HEK293 (cell line): ENCODE measurements at regions not wholly inside any gene's neighbourhood (a gene's known extent, or its start where the extent isn't known, plus 50 kb on each side); places are given as distances from the start of the nearest gene placed in this dataset.

Experiments used
- ZBTB20 ChIP-seq: fragments of 450-650 bp; formaldehyde crosslinking; IDR thresholded peaks from 2 replicates; pipeline ENCODE4 v1.5.1; 2016; ENCODE audit warnings: missing biosample characterization, missing genetic modification characterization
- ZNF121 ChIP-seq: fragments of 450-650 bp; formaldehyde crosslinking; IDR thresholded peaks from 2 replicates; pipeline ENCODE4 v1.5.1; 2016; ENCODE audit warnings: missing biosample characterization, missing genetic modification characterization
- TF ChIP-seq, protein P1 (sequence below): fragments of 450-650 bp; formaldehyde crosslinking; IDR thresholded peaks from 2 replicates; pipeline ENCODE4 v1.5.1; 2016; ENCODE audit warnings: missing biosample characterization, missing genetic modification characterization
- TF ChIP-seq, protein P2 (sequence below): fragments of 450-650 bp; formaldehyde crosslinking; IDR thresholded peaks from 2 replicates; pipeline ENCODE4 v1.5.1; 2016; ENCODE audit warnings: missing biosample characterization, missing genetic modification characterization
- TF ChIP-seq, protein P3 (sequence below): fragments of 450-650 bp; formaldehyde crosslinking; IDR thresholded peaks from 2 replicates; pipeline ENCODE4 v1.5.1; 2016; ENCODE audit warnings: missing biosample characterization, missing genetic modification characterization
- TF ChIP-seq, protein P4 (sequence below): fragments of 450-650 bp; formaldehyde crosslinking; optimal IDR thresholded peaks from 2 replicates; pipeline ENCODE3; 2016; ENCODE audit warnings: missing biosample characterization, mild to moderate bottlenecking, missing genetic modification characterization
- TF ChIP-seq, protein P5 (sequence below): fragments of 450-650 bp; formaldehyde crosslinking; IDR thresholded peaks from 2 replicates; pipeline ENCODE4 v1.5.1; 2016; ENCODE audit warnings: missing biosample characterization, missing genetic modification characterization, low read depth
- TF ChIP-seq, protein P6 (sequence below): fragments of 450-650 bp; formaldehyde crosslinking; IDR thresholded peaks from 2 replicates; pipeline ENCODE4 v1.5.1; 2016; ENCODE audit warnings: missing biosample characterization, missing genetic modification characterization, borderline replicate concordance

DNA sequence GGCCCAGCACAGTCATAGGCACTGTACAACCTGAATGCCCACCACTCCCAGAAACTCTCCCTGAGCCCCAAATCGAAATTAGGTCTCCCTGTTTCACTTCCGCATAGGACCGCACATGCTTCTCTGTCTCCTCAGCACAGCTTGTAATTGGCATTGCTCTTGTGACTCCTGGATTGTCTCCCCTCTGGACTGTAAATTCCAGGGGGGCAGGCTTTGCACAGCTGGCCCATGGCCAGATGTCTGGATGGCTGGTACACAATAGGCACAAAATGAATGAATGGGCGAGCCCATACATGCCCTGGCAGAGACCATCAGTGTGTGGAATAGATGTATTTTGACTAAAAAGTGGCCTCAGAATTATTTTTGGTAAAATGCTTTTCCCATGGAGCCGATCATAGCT, 63.3 kb upstream of the PHF21B start:
- TF ChIP-seq, protein P1, sequence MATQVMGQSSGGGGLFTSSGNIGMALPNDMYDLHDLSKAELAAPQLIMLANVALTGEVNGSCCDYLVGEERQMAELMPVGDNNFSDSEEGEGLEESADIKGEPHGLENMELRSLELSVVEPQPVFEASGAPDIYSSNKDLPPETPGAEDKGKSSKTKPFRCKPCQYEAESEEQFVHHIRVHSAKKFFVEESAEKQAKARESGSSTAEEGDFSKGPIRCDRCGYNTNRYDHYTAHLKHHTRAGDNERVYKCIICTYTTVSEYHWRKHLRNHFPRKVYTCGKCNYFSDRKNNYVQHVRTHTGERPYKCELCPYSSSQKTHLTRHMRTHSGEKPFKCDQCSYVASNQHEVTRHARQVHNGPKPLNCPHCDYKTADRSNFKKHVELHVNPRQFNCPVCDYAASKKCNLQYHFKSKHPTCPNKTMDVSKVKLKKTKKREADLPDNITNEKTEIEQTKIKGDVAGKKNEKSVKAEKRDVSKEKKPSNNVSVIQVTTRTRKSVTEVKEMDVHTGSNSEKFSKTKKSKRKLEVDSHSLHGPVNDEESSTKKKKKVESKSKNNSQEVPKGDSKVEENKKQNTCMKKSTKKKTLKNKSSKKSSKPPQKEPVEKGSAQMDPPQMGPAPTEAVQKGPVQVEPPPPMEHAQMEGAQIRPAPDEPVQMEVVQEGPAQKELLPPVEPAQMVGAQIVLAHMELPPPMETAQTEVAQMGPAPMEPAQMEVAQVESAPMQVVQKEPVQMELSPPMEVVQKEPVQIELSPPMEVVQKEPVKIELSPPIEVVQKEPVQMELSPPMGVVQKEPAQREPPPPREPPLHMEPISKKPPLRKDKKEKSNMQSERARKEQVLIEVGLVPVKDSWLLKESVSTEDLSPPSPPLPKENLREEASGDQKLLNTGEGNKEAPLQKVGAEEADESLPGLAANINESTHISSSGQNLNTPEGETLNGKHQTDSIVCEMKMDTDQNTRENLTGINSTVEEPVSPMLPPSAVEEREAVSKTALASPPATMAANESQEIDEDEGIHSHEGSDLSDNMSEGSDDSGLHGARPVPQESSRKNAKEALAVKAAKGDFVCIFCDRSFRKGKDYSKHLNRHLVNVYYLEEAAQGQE (tag by site-specific recombination) = no peak
- TF ChIP-seq, protein P2, sequence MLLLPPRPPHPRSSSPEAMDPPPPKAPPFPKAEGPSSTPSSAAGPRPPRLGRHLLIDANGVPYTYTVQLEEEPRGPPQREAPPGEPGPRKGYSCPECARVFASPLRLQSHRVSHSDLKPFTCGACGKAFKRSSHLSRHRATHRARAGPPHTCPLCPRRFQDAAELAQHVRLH (tag by site-specific recombination) = no peak
- TF ChIP-seq, protein P3, sequence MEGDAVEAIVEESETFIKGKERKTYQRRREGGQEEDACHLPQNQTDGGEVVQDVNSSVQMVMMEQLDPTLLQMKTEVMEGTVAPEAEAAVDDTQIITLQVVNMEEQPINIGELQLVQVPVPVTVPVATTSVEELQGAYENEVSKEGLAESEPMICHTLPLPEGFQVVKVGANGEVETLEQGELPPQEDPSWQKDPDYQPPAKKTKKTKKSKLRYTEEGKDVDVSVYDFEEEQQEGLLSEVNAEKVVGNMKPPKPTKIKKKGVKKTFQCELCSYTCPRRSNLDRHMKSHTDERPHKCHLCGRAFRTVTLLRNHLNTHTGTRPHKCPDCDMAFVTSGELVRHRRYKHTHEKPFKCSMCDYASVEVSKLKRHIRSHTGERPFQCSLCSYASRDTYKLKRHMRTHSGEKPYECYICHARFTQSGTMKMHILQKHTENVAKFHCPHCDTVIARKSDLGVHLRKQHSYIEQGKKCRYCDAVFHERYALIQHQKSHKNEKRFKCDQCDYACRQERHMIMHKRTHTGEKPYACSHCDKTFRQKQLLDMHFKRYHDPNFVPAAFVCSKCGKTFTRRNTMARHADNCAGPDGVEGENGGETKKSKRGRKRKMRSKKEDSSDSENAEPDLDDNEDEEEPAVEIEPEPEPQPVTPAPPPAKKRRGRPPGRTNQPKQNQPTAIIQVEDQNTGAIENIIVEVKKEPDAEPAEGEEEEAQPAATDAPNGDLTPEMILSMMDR (tag by site-specific recombination) = no peak
- no peak for TF ChIP-seq ZNF121 (tag by site-specific recombination)
- TF ChIP-seq, protein P4, sequence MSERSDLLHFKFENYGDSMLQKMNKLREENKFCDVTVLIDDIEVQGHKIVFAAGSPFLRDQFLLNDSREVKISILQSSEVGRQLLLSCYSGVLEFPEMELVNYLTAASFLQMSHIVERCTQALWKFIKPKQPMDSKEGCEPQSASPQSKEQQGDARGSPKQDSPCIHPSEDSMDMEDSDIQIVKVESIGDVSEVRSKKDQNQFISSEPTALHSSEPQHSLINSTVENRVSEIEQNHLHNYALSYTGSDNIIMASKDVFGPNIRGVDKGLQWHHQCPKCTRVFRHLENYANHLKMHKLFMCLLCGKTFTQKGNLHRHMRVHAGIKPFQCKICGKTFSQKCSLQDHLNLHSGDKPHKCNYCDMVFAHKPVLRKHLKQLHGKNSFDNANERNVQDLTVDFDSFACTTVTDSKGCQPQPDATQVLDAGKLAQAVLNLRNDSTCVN (tag by site-specific recombination) = no peak
- TF ChIP-seq ZBTB20 (tag by site-specific recombination) = 0 out of 2 replicates have a peak, but pooled peaks have one; percentile 21
- TF ChIP-seq, protein P5, sequence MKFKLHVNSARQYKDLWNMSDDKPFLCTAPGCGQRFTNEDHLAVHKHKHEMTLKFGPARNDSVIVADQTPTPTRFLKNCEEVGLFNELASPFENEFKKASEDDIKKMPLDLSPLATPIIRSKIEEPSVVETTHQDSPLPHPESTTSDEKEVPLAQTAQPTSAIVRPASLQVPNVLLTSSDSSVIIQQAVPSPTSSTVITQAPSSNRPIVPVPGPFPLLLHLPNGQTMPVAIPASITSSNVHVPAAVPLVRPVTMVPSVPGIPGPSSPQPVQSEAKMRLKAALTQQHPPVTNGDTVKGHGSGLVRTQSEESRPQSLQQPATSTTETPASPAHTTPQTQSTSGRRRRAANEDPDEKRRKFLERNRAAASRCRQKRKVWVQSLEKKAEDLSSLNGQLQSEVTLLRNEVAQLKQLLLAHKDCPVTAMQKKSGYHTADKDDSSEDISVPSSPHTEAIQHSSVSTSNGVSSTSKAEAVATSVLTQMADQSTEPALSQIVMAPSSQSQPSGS = no peak
- TF ChIP-seq, protein P6, sequence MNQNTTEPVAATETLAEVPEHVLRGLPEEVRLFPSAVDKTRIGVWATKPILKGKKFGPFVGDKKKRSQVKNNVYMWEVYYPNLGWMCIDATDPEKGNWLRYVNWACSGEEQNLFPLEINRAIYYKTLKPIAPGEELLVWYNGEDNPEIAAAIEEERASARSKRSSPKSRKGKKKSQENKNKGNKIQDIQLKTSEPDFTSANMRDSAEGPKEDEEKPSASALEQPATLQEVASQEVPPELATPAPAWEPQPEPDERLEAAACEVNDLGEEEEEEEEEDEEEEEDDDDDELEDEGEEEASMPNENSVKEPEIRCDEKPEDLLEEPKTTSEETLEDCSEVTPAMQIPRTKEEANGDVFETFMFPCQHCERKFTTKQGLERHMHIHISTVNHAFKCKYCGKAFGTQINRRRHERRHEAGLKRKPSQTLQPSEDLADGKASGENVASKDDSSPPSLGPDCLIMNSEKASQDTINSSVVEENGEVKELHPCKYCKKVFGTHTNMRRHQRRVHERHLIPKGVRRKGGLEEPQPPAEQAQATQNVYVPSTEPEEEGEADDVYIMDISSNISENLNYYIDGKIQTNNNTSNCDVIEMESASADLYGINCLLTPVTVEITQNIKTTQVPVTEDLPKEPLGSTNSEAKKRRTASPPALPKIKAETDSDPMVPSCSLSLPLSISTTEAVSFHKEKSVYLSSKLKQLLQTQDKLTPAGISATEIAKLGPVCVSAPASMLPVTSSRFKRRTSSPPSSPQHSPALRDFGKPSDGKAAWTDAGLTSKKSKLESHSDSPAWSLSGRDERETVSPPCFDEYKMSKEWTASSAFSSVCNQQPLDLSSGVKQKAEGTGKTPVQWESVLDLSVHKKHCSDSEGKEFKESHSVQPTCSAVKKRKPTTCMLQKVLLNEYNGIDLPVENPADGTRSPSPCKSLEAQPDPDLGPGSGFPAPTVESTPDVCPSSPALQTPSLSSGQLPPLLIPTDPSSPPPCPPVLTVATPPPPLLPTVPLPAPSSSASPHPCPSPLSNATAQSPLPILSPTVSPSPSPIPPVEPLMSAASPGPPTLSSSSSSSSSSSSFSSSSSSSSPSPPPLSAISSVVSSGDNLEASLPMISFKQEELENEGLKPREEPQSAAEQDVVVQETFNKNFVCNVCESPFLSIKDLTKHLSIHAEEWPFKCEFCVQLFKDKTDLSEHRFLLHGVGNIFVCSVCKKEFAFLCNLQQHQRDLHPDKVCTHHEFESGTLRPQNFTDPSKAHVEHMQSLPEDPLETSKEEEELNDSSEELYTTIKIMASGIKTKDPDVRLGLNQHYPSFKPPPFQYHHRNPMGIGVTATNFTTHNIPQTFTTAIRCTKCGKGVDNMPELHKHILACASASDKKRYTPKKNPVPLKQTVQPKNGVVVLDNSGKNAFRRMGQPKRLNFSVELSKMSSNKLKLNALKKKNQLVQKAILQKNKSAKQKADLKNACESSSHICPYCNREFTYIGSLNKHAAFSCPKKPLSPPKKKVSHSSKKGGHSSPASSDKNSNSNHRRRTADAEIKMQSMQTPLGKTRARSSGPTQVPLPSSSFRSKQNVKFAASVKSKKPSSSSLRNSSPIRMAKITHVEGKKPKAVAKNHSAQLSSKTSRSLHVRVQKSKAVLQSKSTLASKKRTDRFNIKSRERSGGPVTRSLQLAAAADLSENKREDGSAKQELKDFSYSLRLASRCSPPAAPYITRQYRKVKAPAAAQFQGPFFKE (tag by site-specific recombination) = no peak
